Esophagus muscularis mucosa (tissue), 3 donors: ENCODE measurements at regions not wholly inside any gene's neighbourhood (a gene's known extent, or its start where the extent isn't known, plus 50 kb on each side); places are given as distances from the start of the nearest gene placed in this dataset.

ENCODE experiments used
- CTCF ChIP-seq, 3 experiments: fragments of 200-600 bp in 2 of 3; fragments of 450-650 bp in 1 of 3; sonication (generic) in 2 of 3; IDR thresholded peaks; one replicate each; pipeline ENCODE4 v1.5.1; 2017 to 2019; ENCODE audit warnings: antibody characterized with exemption in 3 of 3, mild to moderate bottlenecking in 2 of 3, moderate library complexity in 1 of 3
- POLR2A ChIP-seq: fragments of 450-650 bp; IDR thresholded peaks from one replicate; pipeline ENCODE4 v1.6.1; 2017; ENCODE audit warnings: antibody characterized with exemption, moderate library complexity, mild to moderate bottlenecking, low read depth

GRCh38 chr15:39171944-39172368 is 408.9 kb upstream of the THBS1 start:
- TF ChIP-seq CTCF (IDR thresholded peaks at IDR 0.05) (peak; percentile 42 to 55 (median 45)), POLR2A (no peak)
